ENCODE measurements at regions not wholly inside any gene's neighbourhood (a gene's known extent, or its start where the extent isn't known, plus 50 kb on each side); places are given as distances from the start of the nearest gene placed in this dataset.

DNA sequence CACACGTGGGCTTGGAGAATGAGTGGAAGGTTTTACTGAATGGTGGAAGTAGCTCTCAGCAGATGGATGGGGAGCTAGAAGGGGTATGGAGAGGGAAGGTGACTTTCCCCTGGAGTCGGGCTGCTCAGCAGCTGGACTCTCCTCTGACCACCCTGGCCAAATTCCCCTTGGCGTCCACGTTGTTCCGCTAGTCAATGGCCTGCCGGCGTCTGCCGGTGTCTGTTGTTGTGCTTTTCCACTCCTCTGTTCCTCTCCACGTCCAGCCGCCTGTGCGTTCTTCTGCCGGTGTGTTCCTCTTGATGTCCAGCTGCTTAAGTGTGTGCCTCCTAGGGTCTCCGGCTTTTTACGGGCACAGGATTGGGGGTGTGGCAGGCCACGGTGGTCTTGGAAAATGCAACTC is 203.5 kb downstream of the MYRFL start (continued):
- TF ChIP-seq, protein P1, sequence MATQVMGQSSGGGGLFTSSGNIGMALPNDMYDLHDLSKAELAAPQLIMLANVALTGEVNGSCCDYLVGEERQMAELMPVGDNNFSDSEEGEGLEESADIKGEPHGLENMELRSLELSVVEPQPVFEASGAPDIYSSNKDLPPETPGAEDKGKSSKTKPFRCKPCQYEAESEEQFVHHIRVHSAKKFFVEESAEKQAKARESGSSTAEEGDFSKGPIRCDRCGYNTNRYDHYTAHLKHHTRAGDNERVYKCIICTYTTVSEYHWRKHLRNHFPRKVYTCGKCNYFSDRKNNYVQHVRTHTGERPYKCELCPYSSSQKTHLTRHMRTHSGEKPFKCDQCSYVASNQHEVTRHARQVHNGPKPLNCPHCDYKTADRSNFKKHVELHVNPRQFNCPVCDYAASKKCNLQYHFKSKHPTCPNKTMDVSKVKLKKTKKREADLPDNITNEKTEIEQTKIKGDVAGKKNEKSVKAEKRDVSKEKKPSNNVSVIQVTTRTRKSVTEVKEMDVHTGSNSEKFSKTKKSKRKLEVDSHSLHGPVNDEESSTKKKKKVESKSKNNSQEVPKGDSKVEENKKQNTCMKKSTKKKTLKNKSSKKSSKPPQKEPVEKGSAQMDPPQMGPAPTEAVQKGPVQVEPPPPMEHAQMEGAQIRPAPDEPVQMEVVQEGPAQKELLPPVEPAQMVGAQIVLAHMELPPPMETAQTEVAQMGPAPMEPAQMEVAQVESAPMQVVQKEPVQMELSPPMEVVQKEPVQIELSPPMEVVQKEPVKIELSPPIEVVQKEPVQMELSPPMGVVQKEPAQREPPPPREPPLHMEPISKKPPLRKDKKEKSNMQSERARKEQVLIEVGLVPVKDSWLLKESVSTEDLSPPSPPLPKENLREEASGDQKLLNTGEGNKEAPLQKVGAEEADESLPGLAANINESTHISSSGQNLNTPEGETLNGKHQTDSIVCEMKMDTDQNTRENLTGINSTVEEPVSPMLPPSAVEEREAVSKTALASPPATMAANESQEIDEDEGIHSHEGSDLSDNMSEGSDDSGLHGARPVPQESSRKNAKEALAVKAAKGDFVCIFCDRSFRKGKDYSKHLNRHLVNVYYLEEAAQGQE (IDR thresholded peaks at IDR 0.05; ENCODE audit: low read depth, low read length): no peak
- TF ChIP-seq TEAD4 (IDR thresholded peaks at IDR 0.05; ENCODE audit: borderline replicate concordance, insufficient read depth) (no peak), SMC3 (IDR thresholded peaks at IDR 0.05; ENCODE audit: low read depth, low read length) (no peak)

DNA sequence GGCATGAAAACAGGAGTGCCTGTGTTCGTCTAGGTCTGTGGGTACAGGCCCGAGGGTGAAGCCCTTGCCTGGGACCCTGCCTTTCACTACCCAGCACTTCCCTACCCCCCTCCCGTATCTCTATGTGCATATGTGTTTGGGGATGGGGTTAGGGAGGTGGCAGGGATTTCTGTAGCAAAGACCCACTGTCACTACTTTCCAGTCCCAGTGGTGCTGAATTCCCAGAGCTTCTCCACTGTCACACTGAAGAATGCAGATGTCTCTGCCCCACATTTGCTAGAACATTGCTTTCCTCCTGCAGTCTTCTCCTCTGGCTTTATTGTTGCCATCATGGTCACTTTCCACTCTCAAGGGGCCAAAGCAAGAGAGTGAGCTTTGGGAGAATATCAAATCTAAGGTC is 203.9 kb downstream of the MYRFL start:
- Histone ChIP-seq H3K79me2 (ENCODE audit: insufficient read depth) (no peaks in the 10 kb centered on the region), H3K4me1 (ENCODE audit: control insufficient read depth in 1 of 2, insufficient read depth in 2 of 2, low read depth in 1 of 2, low read length in 1 of 2) (no peaks in the 10 kb centered on the region), H3F3A (replicated peaks; ENCODE audit: insufficient read depth) (no peaks in the 10 kb centered on the region), H4K20me1 (ENCODE audit: insufficient read depth) (no peaks in the 10 kb centered on the region), H2AFZ (ENCODE audit: low read depth) (no peak overlapping the region), H3K9me3 (no peaks in the 10 kb centered on the region), H3K27ac (ENCODE audit: low read depth in 2 of 2, low read length in 1 of 2) (no peak overlapping the region), H3K4me3 (ENCODE audit: low read depth in 2 of 2, low read length in 1 of 2) (no peak overlapping the region), H3K36me3 (replicated peaks in 1 of 2; ENCODE audit: control insufficient read depth in 1 of 2, insufficient read depth in 2 of 2, low read length in 1 of 2) (no peaks in the 10 kb centered on the region), H3K9me2 (no peaks in the 10 kb centered on the region; the same call in 1 of the 2 replicates), H3K27me3 (ENCODE audit: insufficient read depth) (no peaks in the 10 kb centered on the region), H3K9ac (no peak overlapping the region), H3K4me2 (no peak overlapping the region)
- POLR2A ChIA-PET: no interaction called here
- whole genome bisulfite sequencing (ENCODE audit: low lambda C conversion rate): 22% methylated on average over 3 of the region's 3 CpGs
- CTCF ChIA-PET: no interaction called here
- DNase-seq: no peak
- TF ChIP-seq NRF1 (IDR thresholded peaks at IDR 0.05; ENCODE audit: low read depth, low read length) (no peak), YY1 (IDR thresholded peaks at IDR 0.05; ENCODE audit: low read depth) (no peak)
- TF ChIP-seq, protein P1 (IDR thresholded peaks at IDR 0.05; ENCODE audit: low read depth, low read length): 0 out of 2 replicates have a peak, but pooled peaks have one; percentile 49

DNA sequence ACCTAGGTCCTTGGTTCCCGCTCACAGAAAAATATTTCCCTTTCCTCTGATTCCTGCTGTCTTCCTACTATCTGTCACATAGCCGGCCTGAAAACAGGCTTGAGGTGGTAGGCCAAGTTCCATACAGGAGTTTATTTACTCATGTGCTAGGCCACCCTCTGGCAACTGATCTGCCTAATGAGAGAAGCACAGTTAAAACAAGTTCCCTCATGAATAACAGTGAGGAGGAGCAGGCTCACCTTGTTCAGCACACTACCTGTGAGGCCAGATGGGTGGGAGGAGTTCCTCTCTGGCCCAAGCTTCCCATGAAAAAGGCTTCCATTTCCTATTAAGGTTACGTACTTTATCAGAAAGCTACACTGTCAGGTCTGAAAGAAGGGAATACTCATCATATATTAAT is 206.0 kb downstream of the MYRFL start:
- H3K27me3 ChIP-seq (ENCODE audit: insufficient read depth): no peaks in the 10 kb centered on the region
- no peaks in the 10 kb centered on the region for H3K9me3 ChIP-seq
- ChIA-PET CTCF (no interaction called here), POLR2A (no interaction called here)
- H3K4me1 ChIP-seq (ENCODE audit: control insufficient read depth in 1 of 2, insufficient read depth in 2 of 2, low read depth in 1 of 2, low read length in 1 of 2): no peaks in the 10 kb centered on the region
- H3K79me2 ChIP-seq (ENCODE audit: insufficient read depth): no peaks in the 10 kb centered on the region
- no peaks in the 10 kb centered on the region for H3K9me2 ChIP-seq
- no peak overlapping the region for H3K9ac ChIP-seq
- no peak overlapping the region for H3K27ac ChIP-seq (ENCODE audit: low read depth in 2 of 2, low read length in 1 of 2)
- no peak for DNase-seq
- H3F3A ChIP-seq (replicated peaks; ENCODE audit: insufficient read depth): no peaks in the 10 kb centered on the region
- no peaks in the 10 kb centered on the region for H4K20me1 ChIP-seq (ENCODE audit: insufficient read depth)
- H2AFZ ChIP-seq (ENCODE audit: low read depth): no peak overlapping the region
- WGBS (ENCODE audit: low lambda C conversion rate): 70% methylated on average over 3 of the region's 3 CpGs
- H3K4me2 ChIP-seq: no peak overlapping the region
- H3K36me3 ChIP-seq (replicated peaks in 1 of 2; ENCODE audit: control insufficient read depth in 1 of 2, insufficient read depth in 2 of 2, low read length in 1 of 2): no peaks in the 10 kb centered on the region
- H3K4me3 ChIP-seq (ENCODE audit: low read depth in 2 of 2, low read length in 1 of 2): no peak overlapping the region
- no peak for TF ChIP-seq SIN3A (IDR thresholded peaks at IDR 0.05; ENCODE audit: borderline replicate concordance, low read depth, low read length)
- TF ChIP-seq, protein P2, sequence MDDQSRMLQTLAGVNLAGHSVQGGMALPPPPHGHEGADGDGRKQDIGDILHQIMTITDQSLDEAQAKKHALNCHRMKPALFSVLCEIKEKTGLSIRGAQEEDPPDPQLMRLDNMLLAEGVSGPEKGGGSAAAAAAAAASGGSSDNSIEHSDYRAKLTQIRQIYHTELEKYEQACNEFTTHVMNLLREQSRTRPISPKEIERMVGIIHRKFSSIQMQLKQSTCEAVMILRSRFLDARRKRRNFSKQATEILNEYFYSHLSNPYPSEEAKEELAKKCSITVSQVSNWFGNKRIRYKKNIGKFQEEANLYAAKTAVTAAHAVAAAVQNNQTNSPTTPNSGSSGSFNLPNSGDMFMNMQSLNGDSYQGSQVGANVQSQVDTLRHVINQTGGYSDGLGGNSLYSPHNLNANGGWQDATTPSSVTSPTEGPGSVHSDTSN (IDR thresholded peaks at IDR 0.05): no peak
- TF ChIP-seq, protein P3, sequence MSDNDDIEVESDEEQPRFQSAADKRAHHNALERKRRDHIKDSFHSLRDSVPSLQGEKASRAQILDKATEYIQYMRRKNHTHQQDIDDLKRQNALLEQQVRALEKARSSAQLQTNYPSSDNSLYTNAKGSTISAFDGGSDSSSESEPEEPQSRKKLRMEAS (IDR thresholded peaks at IDR 0.05; ENCODE audit: low read depth): no peak
- TF ChIP-seq, protein P1 (IDR thresholded peaks at IDR 0.05; ENCODE audit: low read depth, low read length): no peak
- no peak for TF ChIP-seq GATA2 (CRISPR knock-in tag; IDR thresholded peaks at IDR 0.05)
- TF ChIP-seq, protein P4, sequence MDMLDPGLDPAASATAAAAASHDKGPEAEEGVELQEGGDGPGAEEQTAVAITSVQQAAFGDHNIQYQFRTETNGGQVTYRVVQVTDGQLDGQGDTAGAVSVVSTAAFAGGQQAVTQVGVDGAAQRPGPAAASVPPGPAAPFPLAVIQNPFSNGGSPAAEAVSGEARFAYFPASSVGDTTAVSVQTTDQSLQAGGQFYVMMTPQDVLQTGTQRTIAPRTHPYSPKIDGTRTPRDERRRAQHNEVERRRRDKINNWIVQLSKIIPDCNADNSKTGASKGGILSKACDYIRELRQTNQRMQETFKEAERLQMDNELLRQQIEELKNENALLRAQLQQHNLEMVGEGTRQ (IDR thresholded peaks at IDR 0.05; ENCODE audit: borderline replicate concordance, low read depth, low read length): no peak
- no peak for TF ChIP-seq MXI1 (IDR thresholded peaks at IDR 0.05; ENCODE audit: low read depth, low read length)
